ENCODE measurements at regions not wholly inside any gene's neighbourhood (a gene's known extent, or its start where the extent isn't known, plus 50 kb on each side); places are given as distances from the start of the nearest gene placed in this dataset.

DNA sequence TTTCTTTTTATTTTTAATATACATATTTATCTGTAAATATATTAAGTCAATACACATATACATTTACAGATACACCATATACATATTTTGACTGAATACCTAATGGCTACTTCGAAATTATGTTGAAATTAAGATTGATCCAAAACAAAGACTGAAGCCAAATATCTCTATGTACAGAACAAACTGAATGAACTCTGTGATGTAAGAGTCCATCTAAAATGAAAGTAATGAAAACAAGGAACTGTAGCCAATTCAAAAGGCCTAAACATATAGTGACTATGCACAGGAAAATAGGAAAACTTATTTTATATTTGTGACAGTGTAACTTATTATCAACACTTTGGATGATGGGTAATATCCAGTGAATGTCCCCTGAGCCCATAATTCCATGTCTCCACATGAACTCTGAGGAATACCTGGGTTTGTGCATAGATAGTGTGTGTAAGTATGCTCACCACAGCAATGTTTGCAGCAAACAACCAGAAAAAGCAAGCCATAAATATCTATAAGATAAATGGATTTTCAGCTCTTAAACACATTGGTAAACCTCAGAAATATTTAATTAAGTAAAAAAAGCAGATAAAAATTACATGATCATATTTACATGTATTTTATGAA is 517.2 kb upstream of the CDH6 start:
- no peak for DNase-seq
- Mint-ChIP-seq H3K27me3 (ENCODE audit: insufficient read depth) (no peaks in the 10 kb centered on the region), H3K27ac (no peak overlapping the region), H3K9me3 (peaks cover 18% of the 10 kb centered on the region), H3K4me1 (ENCODE audit: low read depth) (no peaks in the 10 kb centered on the region), H3K36me3 (ENCODE audit: low read depth) (no peaks in the 10 kb centered on the region), H3K4me3 (no peak overlapping the region)
- TF ChIP-seq, protein P1, sequence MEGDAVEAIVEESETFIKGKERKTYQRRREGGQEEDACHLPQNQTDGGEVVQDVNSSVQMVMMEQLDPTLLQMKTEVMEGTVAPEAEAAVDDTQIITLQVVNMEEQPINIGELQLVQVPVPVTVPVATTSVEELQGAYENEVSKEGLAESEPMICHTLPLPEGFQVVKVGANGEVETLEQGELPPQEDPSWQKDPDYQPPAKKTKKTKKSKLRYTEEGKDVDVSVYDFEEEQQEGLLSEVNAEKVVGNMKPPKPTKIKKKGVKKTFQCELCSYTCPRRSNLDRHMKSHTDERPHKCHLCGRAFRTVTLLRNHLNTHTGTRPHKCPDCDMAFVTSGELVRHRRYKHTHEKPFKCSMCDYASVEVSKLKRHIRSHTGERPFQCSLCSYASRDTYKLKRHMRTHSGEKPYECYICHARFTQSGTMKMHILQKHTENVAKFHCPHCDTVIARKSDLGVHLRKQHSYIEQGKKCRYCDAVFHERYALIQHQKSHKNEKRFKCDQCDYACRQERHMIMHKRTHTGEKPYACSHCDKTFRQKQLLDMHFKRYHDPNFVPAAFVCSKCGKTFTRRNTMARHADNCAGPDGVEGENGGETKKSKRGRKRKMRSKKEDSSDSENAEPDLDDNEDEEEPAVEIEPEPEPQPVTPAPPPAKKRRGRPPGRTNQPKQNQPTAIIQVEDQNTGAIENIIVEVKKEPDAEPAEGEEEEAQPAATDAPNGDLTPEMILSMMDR (IDR thresholded peaks at IDR 0.05) = no peak

DNA sequence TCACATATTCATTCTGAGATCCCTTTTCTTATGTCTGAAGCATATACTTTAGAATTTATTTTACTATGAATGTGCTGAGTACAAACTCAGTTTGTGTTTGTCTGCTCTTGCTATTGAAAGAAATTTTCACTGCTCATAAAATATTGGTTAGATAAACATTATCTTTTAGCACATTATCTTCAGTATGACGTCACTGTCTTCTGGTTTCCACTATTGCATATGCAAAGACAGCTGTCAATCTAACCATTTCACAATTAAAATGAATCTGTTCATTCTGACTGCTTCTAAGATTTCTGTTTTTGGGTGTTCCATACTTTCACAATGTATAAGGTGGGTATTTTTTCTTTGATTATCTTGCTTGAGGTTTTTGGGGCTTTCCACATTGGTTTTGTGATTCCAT is 526.2 kb upstream of the CDH6 start:
- Mint-ChIP-seq H3K4me3 (no peak overlapping the region), H3K27me3 (ENCODE audit: insufficient read depth) (no peaks in the 10 kb centered on the region), H3K27ac (no peak overlapping the region), H3K9me3 (peaks cover 12% of the 10 kb centered on the region), H3K4me1 (ENCODE audit: low read depth) (no peaks in the 10 kb centered on the region), H3K36me3 (ENCODE audit: low read depth) (no peaks in the 10 kb centered on the region)
- no peak for DNase-seq
- TF ChIP-seq, protein P1 (IDR thresholded peaks at IDR 0.05) = no peak

DNA sequence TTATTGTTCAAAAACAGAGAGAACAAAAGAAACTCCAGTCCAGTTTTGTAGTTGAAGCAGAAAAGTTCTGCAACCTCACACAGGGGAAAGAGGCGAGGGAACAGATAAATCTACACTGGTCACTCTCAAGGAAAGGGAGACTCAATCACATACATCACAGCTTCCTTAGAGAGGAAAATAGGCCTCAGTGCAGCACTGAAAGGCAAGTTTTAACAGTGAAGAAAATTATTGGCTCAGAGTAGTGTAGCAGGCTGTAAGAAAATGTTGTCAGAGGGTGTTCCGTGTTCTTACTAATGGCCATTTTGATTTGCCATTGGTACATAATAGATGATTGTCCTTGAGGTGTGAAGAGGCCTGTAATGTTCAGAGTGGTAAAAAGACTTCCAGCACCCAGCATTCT is 530.0 kb upstream of the CDH6 start:
- Mint-ChIP-seq H3K36me3 (ENCODE audit: low read depth) (no peaks in the 10 kb centered on the region), H3K4me1 (ENCODE audit: low read depth) (no peaks in the 10 kb centered on the region), H3K27me3 (ENCODE audit: insufficient read depth) (no peaks in the 10 kb centered on the region), H3K4me3 (no peak overlapping the region), H3K27ac (no peak overlapping the region), H3K9me3 (peaks cover 17% of the 10 kb centered on the region)
- no peak for DNase-seq
- TF ChIP-seq, protein P1 (IDR thresholded peaks at IDR 0.05) = no peak

GRCh38 chr5:30662373-30662772 is 531.1 kb upstream of the CDH6 start:
- Mint-ChIP-seq H3K27me3 (ENCODE audit: insufficient read depth) (no peaks in the 10 kb centered on the region), H3K9me3 (peaks cover 14% of the 10 kb centered on the region), H3K4me3 (no peak overlapping the region), H3K4me1 (ENCODE audit: low read depth) (no peaks in the 10 kb centered on the region), H3K36me3 (ENCODE audit: low read depth) (no peaks in the 10 kb centered on the region; the same call in 1 of the 2 replicates), H3K27ac (no peak overlapping the region)
- DNase-seq = no peak
- TF ChIP-seq, protein P1 (IDR thresholded peaks at IDR 0.05) = no peak

DNA sequence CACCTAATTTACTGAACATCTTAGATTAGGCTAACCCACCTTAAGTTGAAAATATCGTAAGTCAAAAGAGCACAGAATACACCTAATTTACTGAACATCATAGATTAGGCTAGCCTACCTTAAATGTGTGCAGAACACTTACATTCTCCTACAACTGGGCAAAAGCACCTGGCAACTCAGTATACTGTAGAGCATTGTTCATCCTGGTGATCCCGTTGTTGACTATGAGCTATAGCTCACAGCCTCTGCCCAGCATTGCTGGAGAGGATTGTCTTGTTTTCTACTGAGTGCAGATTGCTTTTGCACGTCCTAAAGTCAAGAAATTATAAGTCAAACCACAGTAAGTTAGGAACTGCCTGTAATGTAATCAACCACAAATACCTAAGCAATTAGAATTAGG is 531.8 kb upstream of the CDH6 start:
- DNase-seq = no peak
- Mint-ChIP-seq H3K27ac (no peak overlapping the region), H3K9me3 (peaks cover 11% of the 10 kb centered on the region), H3K4me3 (no peak overlapping the region), H3K36me3 (ENCODE audit: low read depth) (no peaks in the 10 kb centered on the region; the same call in 1 of the 2 replicates), H3K4me1 (ENCODE audit: low read depth) (no peaks in the 10 kb centered on the region), H3K27me3 (ENCODE audit: insufficient read depth) (no peaks in the 10 kb centered on the region)
- TF ChIP-seq, protein P1 (IDR thresholded peaks at IDR 0.05) = no peak
